NCI-H128 (cell line): ENCODE measurements at regions not wholly inside any gene's neighbourhood (a gene's known extent, or its start where the extent isn't known, plus 50 kb on each side); places are given as distances from the start of the nearest gene placed in this dataset.
"Not testable (repeated sequence)": the region's sequence is repeated elsewhere in the genome, so short reads cannot be mapped to it uniquely, and the experiment has no call there.

Source experiments
- DNase-seq: peaks from one replicate; lab custom pipeline; 2025; ENCODE audit not compliant: unreplicated experiment; lab: John Stamatoyannopoulos, UW

DNA sequence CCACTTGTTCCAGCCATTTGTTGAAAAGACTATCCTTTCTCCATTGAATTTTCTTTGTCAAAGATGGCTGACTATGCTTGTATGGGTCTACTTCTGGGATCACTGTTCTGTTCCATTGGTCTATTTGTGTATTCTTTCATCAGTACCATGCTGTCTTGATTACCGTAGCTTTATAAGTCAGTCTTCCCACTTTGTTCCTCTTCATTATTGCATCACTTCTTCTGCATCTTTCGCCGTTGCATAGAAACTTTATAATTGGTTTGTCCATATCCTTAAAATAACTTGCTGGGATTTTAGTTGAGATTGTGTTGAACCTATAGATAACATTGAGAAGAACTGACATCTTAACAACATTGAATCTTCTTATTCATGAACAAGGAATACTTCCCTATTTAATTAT, 598.8 kb downstream of the TBC1D22A start:
- DNase-seq, result no peak

DNA sequence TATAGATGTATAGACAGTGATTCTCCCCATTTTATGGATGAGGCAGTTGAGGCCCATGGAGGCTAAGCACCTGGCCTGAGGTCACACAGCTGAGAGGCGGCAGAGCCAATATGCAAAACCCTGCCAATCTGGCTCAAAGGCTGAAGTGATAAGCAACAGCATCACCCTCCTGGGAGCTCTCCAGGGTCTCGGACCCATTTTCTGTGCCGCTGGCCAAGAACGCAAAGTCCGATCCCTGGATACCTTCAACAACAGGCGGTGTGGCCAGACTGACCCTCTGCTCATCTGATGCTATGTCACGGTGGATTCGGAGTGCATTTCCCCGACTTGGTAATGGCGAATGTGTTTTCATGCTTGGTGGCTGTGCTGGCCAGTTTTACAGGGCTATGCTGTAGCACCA, 595.0 kb downstream of the TBC1D22A start:
- DNase-seq, result no peak

DNA sequence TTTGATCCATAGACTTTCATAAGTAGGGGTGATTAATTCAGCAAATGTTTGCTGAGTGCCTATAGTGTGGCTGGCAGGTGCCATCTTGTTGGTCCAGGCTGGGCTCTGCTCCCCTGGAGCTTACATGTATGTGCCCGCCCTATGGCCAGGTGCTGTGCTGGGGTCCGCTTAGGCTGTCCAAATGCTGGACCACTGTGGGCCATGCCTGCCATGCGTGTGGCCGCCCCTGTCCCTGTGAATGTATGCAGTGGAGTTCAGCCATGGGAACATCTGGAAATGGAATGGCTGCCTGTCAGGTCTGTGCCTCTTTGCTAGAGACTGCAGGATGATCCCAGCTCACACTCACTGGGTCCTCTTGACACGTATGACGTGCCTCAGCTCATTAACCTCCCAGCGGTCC, 594.6 kb downstream of the TBC1D22A start:
- no peak for DNase-seq

DNA sequence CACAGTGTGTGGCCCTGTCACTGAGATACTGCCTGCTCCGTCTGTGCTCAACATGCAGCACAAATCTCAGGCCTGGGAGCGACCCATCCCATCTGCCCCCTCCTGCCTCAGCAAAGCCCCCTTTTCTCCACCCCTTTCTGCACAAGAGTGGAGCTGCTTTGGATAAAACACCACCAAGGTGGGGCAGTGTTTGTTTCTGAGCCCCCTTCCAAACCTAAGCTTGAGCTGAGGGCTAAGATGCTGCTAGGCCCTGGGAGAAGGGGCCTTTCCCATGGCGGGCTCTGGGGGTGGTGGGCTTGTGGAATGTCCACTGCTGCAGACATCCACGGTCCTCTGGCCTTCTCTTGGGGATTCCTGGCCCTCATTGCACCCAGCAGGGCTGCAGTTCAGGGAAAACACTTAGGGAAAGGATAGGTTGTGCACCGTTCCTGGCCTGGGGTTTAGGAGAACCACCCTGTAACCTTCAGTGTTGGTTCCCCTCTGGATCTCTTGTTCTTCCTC, 594.1 kb downstream of the TBC1D22A start:
- DNase-seq, result no peak

DNA sequence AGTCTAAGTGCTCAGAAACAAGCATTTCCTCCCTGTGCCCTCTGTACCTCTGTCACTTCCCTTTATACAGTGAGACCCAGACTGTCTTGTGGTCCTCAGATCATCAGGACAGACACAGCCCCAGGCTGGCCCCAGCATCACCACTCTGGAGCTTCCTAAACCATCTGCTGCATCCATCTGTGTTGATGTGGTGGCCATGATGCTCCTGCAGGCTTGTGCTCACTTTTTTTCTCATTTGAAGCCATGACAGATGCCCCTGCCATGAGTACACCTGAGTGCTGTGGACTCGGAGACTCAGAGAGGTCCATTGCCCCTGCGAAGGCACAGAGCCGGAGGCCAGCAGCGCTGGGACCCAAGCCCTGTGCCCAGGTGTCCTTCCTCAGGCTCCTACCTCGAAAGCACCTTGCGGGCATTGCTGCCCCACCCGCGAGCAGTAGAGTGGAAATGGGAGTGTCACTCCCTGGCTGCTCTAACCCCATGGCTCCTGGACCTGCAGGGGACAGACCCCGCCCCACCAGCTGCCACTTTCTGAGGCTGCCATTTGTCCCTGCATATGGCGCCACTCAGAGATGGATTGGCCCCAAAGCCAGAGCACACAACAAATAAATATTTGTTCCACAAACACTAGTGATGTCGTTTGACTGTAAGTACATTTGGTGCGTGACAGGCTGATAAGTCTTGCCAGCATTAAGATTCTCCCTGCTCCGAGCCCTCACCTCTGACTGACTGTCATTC, 593.5 kb downstream of the TBC1D22A start:
- DNase-seq, result no peak

DNA sequence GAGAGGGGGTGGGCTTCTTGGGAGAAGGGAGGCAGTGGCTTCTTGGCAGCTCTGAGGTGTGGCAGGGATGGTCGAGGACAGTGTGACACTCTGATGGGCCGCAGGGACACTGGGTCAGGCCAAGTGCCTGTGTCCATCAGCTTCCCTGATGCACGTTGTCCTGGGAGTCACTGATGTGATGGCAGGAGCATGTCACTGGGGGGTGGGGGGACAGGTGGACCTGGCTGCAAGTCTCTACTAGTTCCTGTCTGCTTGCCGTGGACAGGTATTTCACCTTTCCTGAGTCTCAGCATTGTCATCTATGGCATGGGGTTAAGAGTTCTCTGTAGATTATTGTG, 592.9 kb downstream of the TBC1D22A start:
- DNase-seq, result no peak

DNA sequence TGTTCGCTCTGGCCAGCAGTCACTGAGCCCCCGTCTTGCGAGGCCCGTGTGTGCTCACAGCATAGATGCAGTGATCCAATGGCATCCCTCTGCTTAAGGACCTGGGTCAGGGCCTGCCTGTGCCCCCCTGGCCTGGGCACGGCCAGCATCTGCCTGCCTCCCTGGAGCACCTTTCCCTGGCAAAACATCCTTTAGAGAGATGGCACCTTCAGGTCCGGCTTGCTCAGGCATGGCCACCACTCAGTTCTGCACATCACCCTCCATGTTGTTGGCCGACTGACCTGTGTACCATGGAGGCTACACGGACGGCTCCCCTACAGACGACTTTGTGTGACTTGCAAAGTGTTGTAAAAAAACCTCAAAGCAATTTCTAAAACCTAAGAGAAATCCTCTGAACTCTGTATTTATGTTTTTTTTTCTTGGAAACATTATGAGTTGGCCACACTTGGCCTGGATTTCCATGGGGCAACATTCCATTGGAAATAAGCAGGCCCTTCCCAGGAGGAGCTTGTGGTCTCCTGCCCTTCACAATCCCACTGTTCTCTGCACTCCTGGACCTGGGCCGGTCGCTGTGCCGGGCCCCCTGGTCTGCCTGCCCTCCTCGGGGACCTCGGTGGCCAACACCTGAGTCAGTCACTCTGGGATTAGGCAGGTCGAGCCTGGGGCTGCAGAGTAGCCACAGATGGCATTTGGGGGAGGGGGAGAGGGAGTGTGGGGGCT, 592.4 kb downstream of the TBC1D22A start:
- no peak for DNase-seq

DNA sequence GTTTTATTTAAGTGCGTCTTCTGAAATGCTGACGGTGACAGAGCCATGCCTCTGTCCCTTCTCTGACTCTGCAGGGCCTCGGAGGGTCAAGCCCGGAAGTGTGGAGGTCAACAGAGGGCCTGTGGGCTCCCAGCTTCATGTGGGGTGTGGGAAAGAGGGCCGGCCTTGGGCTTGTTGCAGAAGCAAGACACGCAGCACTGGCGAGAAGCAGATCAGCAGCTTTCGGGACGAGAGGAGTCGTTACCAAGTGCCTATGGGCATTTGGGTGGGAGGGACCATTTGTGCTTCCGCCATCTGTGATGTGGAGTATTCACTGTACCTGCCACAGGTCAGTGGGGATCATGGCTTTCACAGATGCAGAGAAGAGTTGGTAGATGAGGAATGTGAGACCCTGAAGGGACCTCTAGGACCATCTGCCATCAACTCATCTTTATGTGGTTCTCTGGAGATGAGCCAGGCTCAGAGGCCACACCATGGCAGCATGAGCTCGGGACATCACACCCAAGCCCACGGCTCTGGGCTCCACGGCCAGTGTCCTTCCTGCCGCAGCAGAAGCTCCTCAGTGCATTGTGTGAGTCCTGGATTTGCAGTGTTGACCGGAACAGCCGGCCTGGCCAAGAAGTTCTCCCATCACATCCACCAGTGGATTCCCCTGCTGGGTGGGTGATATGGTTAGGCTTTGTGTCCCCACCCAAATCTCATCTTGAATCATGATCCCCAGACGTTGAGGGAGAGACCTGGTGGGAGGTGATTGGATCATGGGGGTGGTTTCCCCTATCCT, 590.7 kb downstream of the TBC1D22A start:
- no peak for DNase-seq

DNA sequence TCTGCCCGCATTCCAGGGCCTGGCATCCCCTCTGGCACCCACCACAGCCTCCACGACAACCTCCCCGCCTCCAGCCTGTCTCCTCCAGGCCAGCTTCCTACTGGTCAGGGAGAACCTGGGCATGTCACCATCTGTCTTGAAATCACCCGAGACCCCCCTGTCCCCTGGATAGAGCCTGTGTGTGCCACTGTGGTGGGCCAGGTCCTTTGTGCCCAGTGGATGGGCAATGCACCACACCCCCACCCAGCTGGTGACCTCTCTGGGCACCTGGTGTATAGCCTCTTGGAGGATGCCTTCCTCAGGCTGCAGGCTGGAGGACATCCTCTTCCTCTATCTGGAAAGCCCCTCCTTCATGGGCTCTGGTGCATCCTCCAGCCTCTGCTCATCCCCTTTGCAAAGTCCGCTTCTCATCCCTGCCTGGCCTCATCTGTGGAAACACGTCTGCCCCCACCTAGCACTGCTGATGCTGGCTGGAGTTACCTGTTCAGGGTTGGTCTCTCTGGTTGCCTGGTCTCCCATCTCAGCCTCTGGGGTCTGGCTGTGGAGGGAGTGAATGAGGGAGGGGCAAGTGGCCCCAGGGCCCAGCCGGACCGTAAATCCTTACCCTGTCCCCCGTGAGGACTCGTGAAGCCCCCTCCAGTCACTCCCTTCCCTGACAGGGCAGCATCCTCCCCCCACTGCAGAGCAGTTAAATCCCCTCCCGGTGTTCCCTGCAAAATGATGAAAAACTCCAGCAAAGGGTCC, 589.6 kb downstream of the TBC1D22A start:
- DNase-seq, result no peak

DNA sequence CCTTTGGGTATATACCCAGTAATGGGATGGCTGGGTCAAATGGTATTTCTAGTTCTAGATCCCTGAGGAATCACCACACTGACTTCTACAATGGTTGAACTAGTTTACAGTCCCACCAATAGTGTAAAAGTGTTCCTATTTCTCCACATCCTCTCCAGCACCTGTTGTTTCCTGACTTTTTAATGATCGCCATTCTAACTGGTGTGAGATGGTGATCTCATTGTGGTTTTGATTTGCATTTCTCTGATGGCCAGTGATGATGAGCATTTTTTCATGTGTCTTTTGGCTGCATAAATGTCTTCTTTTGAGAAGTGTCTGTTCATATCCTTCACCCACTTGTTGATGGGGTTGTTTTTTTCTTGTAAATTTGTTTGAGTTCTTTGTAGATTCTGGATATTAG, 583.8 kb downstream of the TBC1D22A start:
- DNase-seq, result not testable (repeated sequence)

DNA sequence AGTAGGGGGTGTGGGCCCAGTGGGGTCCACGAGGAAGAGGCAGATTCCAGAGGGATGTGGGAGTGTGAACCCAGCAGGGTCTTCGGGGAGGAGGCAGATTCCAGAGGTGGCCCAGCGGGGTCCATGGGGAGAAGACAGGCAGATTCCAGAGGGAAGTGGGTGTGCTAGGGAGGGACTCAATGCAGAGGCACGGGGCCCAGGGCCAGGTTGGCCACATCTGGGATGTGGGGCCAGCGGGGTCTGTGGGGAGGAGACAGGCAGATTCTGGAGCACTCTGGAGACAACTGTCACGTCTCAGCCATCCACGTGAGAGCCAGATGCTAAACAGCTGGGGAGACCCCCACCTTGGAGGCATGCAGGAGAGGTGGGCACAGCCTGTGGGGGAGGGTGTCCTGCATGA, 582.6 kb downstream of the TBC1D22A start:
- DNase-seq, result no peak

DNA sequence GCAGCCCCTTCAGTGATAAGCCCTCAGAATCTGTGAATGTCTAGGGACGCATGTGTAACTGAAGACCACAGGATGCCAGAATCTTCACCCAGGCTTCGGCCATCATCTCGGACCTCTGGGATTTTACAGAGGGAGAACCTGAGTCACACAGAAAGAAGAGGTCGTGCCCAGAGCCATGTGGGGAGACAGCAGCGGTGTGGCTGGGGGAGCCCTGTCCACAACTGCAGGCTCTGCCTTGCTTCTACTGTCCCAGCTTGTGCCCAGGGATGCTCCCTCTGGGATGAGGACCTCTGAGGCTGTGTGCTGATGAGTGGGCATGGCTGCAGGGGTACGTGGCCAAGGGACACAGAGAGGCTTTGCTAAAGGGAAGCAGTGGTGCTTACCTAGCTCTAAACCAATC, 582.0 kb downstream of the TBC1D22A start:
- DNase-seq, result no peak

DNA sequence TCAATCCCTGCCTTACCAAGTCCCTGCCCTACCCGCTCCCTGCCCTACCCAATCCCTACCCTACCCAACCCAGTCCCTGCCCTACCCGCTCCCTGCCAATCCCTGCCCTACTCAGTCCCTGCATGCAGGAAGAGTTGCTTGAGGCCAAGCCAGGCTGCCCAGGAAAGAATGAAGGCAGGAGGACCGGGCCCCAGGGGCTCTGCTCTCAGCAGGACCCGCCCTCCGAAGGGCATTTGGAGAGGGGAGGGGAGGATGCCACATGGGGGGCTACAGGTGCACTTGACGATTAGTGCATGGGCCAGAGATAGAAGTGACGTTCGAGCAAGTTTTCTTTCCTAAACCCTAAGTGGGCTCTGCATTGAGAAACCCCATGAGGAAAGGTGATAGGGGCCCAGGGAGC, 581.2 kb downstream of the TBC1D22A start:
- no peak for DNase-seq

DNA sequence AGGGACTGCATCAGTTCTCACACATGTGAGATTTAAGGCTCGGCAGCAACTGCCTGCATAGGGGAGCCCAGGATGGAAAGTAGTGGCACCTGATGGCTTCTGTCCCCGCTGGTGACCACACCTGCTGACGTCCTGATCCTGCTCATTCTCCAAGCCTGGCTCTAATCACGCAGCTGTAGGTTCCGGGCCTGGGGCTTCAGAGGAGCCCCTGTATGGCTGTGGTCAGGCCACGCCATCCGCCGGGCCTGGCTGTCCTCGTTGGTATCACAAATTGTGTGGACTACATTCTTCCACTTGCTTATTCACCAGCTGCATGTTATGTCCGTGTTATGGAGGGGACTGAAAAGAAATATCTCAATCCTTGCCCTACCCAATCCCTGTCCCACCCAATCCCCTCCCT, 580.0 kb downstream of the TBC1D22A start:
- DNase-seq, result no peak

DNA sequence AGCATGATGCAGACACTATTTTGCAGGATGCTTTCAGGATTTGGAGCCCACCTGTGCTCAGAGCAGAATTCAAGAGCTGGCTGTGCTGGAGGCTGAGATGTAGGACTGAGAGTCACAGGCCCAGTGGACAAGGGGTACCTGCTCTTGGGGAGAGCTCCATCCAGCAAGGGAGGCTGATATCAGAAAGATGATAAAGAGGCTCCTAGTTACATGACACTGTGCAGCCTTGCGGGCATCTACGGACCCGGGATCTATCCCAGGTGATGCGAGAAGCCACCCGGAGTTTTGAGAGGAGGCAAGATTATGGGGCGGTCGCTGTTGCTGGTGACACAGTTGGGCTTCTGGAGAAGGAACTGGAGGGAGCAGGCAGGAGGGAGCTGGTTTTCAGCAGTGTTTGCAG, 579.0 kb downstream of the TBC1D22A start:
- no peak for DNase-seq

DNA sequence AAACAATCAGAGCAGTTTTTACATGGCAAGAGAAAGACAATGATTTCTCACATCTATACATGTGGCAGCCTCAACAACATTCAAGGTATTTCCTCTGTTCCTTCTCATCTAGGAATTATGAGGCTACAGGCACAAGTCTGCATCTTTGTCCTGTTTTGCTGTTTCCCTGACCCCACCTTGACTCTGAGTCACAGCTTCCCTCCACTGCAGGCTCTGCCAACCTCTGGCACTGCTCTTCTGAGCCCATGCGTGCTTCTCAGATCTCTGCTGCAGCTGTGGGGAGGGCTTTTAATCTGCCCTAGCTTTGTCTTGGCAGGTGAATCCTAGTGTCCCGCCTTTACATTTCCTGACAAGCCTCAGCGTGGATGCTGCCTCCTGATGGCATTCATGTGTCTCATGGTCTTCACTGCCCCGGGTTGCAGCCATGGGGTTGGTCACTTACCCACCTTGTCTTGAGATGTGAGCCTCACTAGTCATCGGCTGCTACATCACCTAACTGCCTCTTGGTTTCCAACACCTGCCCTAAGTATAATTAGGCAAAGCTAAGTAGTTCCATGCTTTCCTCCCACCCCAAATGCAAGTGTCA, 578.5 kb downstream of the TBC1D22A start:
- no peak for DNase-seq

DNA sequence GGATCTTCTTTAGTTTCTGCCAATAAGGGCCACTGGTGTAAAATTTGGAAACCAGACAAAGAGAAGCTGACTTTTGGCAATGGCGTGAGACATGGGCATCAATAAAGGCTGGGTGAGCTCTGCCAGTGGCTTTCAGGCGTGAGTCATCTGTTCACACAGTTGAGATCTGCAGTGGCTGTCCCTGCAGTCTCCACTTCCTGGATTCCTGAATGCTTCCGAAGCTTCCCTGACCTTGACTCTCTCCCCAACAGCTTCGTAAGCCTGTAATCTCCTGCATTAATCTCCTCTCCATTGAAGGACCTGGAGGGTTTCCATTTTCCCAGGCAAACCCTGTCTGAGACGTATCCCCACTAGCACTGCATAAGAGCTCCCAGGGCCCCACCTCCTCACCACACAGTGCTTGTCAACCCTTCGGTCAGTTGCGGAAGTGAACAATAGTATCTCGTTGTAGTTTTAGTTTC, 574.7 kb downstream of the TBC1D22A start:
- no peak for DNase-seq

DNA sequence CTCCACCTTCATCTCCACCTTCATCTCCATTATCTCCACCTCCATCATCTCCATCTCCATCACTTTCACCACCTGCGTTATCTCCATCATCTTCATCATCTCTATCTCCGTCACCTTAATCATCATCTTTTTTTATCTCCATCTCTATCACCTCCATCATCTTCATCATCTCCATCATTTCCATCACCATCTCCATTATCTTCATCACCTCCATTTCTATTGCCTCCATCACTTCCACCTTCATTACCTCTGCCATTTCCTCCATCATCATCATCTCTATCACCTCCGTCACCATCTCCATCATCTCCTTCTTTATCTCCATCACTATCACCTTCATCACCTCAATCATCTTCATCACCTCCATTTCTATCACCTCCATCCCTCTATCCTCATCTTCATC, 573.5 kb downstream of the TBC1D22A start:
- no peak for DNase-seq

DNA sequence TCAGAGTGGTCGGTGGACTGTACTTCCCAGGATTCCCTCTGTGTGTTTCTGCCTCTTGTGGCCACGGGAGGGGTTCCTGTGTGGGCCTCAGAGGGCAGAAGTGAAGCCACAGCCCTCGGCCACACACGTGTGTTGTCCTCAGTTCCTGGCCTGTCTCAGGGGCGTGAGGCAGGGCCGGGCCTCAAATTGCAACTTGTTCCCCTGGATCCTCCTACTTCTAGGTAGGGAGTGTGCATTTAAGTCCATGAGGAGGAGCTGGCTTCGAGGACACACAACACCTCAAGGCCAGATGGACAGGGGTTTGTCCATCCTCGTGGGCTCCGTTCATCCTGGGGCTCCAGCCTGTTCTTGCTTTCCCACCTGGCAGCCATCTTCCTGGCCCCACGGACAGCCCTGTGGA, 573.0 kb downstream of the TBC1D22A start:
- DNase-seq, result no peak

DNA sequence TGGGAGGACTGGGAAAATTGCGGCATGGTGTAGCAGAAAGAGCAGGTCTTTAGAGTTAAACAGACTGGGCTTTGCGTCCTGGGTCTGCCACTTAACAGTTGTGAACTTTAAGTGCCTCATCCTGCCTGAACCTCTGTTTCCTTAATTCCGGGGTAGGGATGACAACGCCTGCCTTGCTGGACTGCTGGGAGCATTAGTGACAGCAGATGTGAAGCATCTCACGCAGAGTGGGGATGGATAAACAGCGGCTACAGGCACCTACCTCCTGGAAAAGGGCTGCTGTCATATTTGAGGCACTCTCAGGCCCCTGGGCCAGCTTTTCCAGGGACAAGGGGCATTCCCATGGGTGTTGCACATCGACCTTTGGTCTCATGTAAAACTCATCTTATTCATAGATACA, 572.2 kb downstream of the TBC1D22A start:
- no peak for DNase-seq

DNA sequence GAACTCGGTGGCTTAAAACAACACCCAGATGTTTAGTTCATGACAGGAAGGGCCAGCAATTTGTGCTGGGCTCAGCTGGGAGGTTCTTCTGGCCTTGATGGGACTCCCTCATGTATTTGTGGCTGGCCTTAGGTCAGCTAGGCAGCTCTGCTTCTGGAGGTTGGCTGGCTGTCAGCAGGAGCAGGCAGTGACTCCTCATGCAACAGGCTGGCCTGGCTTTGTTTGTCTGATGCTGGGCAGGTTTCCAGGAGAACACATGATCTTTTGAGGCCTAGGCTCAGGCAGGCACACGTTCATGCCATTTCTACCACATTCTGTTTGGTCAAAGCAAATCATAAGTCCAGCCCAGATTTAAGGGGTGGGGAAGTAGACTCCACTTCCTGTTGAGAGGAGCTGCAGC, 571.2 kb downstream of the TBC1D22A start:
- no peak for DNase-seq
